RPMI7951 (cell line): ENCODE measurements at regions not wholly inside any gene's neighbourhood (a gene's known extent, or its start where the extent isn't known, plus 50 kb on each side); places are given as distances from the start of the nearest gene placed in this dataset.

Source experiments
- DNase-seq: peaks from one replicate; pipeline ENCODE4 v3.0.0-alpha.2; 2012; ENCODE audit warnings: low read depth

GRCh38 chr3:64318001-64318400 is 92.7 kb upstream of the PRICKLE2 start:
- peak; percentile 78 for DNase-seq

- peak; percentile 66 for DNase-seq
Observed at GRCh38 chr3:64316971-64317370, 91.7 kb upstream of the PRICKLE2 start.

- peak; percentile 35 for DNase-seq
Observed at GRCh38 chr3:64311424-64312061, 86.3 kb upstream of the PRICKLE2 start.

GRCh38 chr3:64308931-64309330 is 83.7 kb upstream of the PRICKLE2 start:
- no peak for DNase-seq

GRCh38 chr3:64306745-64307144 is 81.5 kb upstream of the PRICKLE2 start:
- no peak for DNase-seq

- no peak for DNase-seq
Observed at GRCh38 chr3:64305731-64306130, 80.5 kb upstream of the PRICKLE2 start.

- no peak for DNase-seq
Observed at GRCh38 chr3:64304828-64305410, 79.7 kb upstream of the PRICKLE2 start.

GRCh38 chr3:64303881-64304280 is 78.6 kb upstream of the PRICKLE2 start:
- no peak for DNase-seq

- DNase-seq: peak; percentile 16
Observed at GRCh38 chr3:64303401-64303800, 78.1 kb upstream of the PRICKLE2 start.

- no peak for DNase-seq
Observed at GRCh38 chr3:64301476-64301875, 76.2 kb upstream of the PRICKLE2 start.

- DNase-seq: peak; percentile 89
Observed at GRCh38 chr3:64300790-64301423, 75.6 kb upstream of the PRICKLE2 start.

- peak; percentile 52 for DNase-seq
Observed at GRCh38 chr3:64299206-64299605, 73.9 kb upstream of the PRICKLE2 start.

GRCh38 chr3:64297563-64297962 is 72.3 kb upstream of the PRICKLE2 start:
- DNase-seq: no peak

- peak; percentile 88 for DNase-seq
Observed at GRCh38 chr3:64295594-64295993, 70.3 kb upstream of the PRICKLE2 start.

- DNase-seq: no peak
Observed at GRCh38 chr3:64294771-64295170, 69.5 kb upstream of the PRICKLE2 start.

GRCh38 chr3:64293121-64293520 is 67.9 kb upstream of the PRICKLE2 start:
- no peak for DNase-seq

- DNase-seq: peak; percentile 26
Observed at GRCh38 chr3:64291956-64292355, 66.7 kb upstream of the PRICKLE2 start.

- DNase-seq: peak; percentile 95
Observed at GRCh38 chr3:64291345-64291744, 66.1 kb upstream of the PRICKLE2 start.

- DNase-seq: peak; percentile 55
Observed at GRCh38 chr3:64290864-64291263, 65.6 kb upstream of the PRICKLE2 start.

GRCh38 chr3:64290161-64290560 is 64.9 kb upstream of the PRICKLE2 start:
- no peak for DNase-seq

GRCh38 chr3:64289622-64290021 is 64.4 kb upstream of the PRICKLE2 start:
- DNase-seq: no peak

- peak; percentile 60 for DNase-seq
Observed at GRCh38 chr3:64278625-64279024, 53.4 kb upstream of the PRICKLE2 start.

GRCh38 chr3:64276131-64276530 is 50.9 kb upstream of the PRICKLE2 start:
- DNase-seq: no peak
